ENCODE measurements at regions not wholly inside any gene's neighbourhood (a gene's known extent, or its start where the extent isn't known, plus 50 kb on each side); places are given as distances from the start of the nearest gene placed in this dataset.

DNA sequence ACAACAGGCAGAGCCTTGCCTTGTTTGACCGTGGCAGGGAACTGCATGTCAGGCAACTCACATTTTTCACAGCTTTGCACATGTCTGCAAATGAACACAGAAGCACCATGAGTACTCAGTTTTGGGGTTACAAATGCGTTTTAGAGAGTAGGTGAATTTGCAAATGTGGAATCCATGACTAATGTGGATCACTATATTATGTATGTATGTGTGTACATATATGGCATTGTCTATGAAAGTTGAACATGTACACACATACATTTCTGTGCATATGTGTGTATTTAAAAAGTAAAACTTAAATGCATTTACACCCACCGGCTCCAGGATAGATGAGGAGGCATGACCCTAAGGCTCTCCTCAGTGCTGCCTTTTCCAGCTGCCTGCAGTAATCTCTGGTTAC lies 65.1 kb downstream of the SOWAHC start:
- no peak for TF ChIP-seq CTCF (IDR thresholded peaks at IDR 0.05; ENCODE audit: low read depth, low read length)
- no peak overlapping the region for H3K4me3 ChIP-seq (ENCODE audit: low read depth, low read length)

DNA sequence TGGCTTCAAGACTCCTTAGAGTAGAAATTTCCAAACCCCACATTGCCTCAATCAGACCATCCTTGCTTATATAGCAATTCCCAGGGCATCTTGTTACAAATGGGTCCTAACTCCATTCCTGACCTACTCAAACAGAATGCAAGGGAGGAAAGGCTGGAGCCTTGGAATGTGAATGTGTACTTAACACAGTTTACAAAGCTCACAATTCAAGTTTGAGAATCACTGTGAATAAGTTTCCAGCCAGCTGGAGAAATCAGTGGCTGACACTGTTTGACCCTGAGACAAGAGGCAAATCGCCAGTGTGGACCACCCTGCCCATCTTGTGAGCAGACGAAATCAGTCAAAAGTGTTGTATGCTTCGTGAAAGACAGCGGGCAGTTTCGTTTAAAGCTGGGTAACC lies 65.5 kb downstream of the SOWAHC start:
- no peak overlapping the region for H3K4me3 ChIP-seq (ENCODE audit: low read depth, low read length)
- TF ChIP-seq CTCF (IDR thresholded peaks at IDR 0.05; ENCODE audit: low read depth, low read length), result no peak

- no peak for TF ChIP-seq CTCF (IDR thresholded peaks at IDR 0.05; ENCODE audit: low read depth, low read length)
- no peak overlapping the region for H3K4me3 ChIP-seq (ENCODE audit: low read depth, low read length)
Measured at GRCh38 chr2:109680523-109681297, 66.5 kb downstream of the SOWAHC start.

DNA sequence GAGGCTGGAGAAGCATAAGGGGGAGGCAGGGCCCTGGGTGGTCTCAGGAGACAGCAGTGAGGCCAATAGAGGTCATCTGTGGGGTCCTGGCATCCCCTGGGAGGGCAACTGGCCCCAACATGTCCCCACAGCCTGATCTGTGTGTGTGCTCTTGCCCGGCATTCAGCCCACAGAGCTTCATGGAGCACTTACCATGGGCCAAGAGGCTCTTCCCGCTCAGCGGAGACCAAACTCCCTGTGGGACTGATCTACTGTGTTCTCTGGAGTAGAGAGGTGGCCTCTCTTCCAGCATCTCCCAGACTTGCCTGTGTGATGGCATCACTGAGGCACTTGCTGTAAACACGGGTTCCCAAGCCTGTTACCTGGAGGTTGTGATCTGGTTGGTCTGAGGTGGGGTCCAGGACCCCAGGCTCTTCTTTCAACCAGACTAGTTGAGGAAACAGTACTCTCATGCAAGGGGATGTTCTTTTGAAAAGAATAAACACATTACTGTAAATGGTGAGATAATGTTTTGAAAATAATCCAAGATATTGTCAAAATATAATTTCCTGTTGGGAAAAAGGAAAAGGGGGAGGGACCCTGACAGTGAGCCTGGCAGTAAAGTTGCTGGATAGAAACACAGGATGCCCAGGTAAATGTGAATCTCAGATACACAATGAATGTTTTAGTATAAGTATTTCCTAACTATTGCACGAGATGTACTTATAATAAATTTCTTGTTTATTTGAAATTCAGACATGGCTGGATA lies 67.6 kb downstream of the SOWAHC start:
- H3K4me3 ChIP-seq (ENCODE audit: low read depth, low read length), result no peak overlapping the region
- TF ChIP-seq CTCF (IDR thresholded peaks at IDR 0.05; ENCODE audit: low read depth, low read length), result no peak

- H3K4me3 ChIP-seq (ENCODE audit: low read depth, low read length), result no peak overlapping the region
- TF ChIP-seq CTCF (IDR thresholded peaks at IDR 0.05; ENCODE audit: low read depth, low read length), result no peak
Measured at GRCh38 chr2:109683452-109683851, 69.3 kb downstream of the SOWAHC start.

DNA sequence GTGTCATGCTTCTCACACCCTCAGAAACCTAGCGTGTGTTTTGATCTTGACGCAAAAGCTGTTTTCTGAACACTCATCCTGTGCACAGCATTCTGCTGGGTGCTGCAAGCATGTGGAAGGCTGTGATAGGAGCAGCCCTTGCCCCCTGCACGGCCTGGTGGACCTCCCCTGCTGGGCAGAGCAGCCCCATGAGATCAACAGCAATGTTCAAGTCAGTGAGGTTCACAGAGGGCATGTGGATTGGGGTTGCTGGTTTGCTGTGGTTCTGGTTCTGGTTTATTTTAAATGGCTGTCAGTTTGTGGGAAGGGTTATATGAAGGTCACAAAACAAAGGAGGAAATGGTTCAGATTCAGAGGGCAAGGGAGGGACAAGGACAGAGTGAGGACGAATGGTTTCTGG lies 71.3 kb downstream of the SOWAHC start:
- TF ChIP-seq CTCF (IDR thresholded peaks at IDR 0.05; ENCODE audit: low read depth, low read length), result no peak
- H3K4me3 ChIP-seq (ENCODE audit: low read depth, low read length), result no peak overlapping the region

DNA sequence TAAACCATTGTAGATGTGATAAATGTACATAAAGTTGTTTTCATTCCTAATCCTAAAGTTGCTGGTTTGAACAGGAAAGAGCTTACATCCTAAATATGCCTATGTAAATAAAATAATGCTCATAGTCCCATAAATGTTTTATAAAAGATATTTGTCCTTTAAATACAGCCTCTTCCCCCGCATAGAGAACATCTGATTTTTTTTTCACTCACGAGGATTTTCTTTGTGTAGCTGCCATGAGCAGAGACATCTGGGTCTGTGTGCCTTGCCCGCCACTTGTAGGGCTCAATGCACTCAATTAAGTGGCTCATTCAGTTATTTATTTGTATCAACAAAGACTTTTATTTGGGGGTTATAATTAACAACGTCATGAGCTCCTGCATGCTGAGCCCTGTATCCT lies 72.8 kb downstream of the SOWAHC start:
- no peak for TF ChIP-seq CTCF (IDR thresholded peaks at IDR 0.05; ENCODE audit: low read depth, low read length)
- no peak overlapping the region for H3K4me3 ChIP-seq (ENCODE audit: low read depth, low read length)
